Colonic mucosa (tissue), 4 donors: ENCODE measurements at regions not wholly inside any gene's neighbourhood (a gene's known extent, or its start where the extent isn't known, plus 50 kb on each side); places are given as distances from the start of the nearest gene placed in this dataset.

ENCODE experiments used
- DNase-seq: peaks from one replicate; pipeline ENCODE4 v3.0.0-alpha.2; 2020
- H3K27ac ChIP-seq: fragments of 200-600 bp; one replicate; pipeline ENCODE4 v1.8.0; 2021
- H3K27me3 ChIP-seq: fragments of 200-600 bp; one replicate; pipeline ENCODE4 v1.8.0; 2021
- H3K36me3 ChIP-seq: fragments of 200-600 bp; one replicate; pipeline ENCODE4 v1.8.0; 2021
- H3K4me1 ChIP-seq: fragments of 200-600 bp; one replicate; pipeline ENCODE4 v1.8.0; 2021; ENCODE audit warnings: mild to moderate bottlenecking
- H3K4me3 ChIP-seq: fragments of 200-600 bp; one replicate; pipeline ENCODE4 v1.8.0; 2021
- H3K9ac ChIP-seq, 2 donors: one replicate each; pipeline ENCODE4 v1.7.0; 2013; ENCODE audit warnings: control low read depth in 2 of 2, low read depth in 2 of 2, low read length in 2 of 2
- H3K9me3 ChIP-seq: fragments of 200-600 bp; one replicate; pipeline ENCODE4 v1.8.0; 2021
- intact Hi-C: fragments of 100-400 bp; cut with DNase I; formaldehyde crosslinking; loops from one replicate; pipeline ENCODE4 v1.14.1; 2022
- TF ChIP-seq, protein P1 (sequence below): fragments of 200-600 bp; IDR thresholded peaks from one replicate; pipeline ENCODE4 v1.8.0; 2022; ENCODE audit warnings: antibody characterized with exemption, mild to moderate bottlenecking
- donor health status: healthy.
- donor health status: DM: no; HTN: no; CAD: no.
- donor health status: DM: no; HTN: no; CAD: no.

DNA sequence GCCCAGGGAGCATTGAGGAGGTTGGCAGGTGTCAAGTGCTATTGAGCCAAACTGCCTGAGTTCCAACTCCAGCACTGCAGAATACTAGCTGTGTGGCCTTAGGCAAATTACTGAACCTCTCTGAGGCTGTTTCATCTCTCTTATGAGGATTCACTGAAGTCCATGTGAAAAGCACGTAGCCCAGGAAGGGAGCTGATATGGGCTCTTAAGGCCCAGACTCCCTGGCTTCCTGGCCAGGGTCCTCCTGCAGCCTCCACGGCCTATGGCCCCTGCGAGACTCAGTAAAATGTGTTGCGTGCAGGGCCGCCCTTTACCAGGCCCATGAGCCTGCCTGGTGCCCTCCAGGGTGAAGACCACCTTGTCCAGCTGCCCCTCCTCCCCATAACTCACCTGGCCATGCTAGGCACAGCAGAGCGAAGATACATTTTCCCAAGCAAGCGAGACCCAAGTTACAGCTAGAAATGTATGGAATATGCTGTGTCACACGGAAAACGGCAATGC is 133.7 kb upstream of the TNRC6C start:
- Histone ChIP-seq H3K9me3 (no peaks in the 10 kb centered on the region), H3K27ac (no peak overlapping the region), H3K27me3 (no peaks in the 10 kb centered on the region), H3K9ac (no peak overlapping the region), H3K4me3 (no peak overlapping the region), H3K36me3 (no peaks in the 10 kb centered on the region), H3K4me1 (no peaks in the 10 kb centered on the region)
- intact Hi-C loops: no loop called here
- TF ChIP-seq, protein P1, sequence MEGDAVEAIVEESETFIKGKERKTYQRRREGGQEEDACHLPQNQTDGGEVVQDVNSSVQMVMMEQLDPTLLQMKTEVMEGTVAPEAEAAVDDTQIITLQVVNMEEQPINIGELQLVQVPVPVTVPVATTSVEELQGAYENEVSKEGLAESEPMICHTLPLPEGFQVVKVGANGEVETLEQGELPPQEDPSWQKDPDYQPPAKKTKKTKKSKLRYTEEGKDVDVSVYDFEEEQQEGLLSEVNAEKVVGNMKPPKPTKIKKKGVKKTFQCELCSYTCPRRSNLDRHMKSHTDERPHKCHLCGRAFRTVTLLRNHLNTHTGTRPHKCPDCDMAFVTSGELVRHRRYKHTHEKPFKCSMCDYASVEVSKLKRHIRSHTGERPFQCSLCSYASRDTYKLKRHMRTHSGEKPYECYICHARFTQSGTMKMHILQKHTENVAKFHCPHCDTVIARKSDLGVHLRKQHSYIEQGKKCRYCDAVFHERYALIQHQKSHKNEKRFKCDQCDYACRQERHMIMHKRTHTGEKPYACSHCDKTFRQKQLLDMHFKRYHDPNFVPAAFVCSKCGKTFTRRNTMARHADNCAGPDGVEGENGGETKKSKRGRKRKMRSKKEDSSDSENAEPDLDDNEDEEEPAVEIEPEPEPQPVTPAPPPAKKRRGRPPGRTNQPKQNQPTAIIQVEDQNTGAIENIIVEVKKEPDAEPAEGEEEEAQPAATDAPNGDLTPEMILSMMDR: no peak
- DNase-seq: no peak

DNA sequence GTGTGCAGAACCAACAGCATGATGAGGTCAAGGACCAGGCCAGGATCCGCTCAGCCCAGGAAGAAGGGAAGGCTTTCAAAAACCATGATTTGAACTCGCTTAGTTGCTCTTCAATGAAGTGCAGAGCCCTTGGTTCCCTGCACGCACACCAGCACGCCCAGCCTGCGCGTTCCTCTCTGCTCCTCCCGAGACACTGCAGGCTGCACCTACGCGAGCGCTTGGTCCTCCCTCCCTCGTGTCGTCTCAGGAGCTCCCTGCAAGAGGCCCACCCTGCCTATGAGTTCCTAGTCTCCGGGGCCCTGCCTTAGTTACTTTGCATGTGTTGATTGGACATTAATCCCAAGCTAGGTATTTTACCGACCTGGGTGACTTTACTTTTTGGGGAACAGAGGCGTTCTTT is 132.9 kb upstream of the TNRC6C start:
- DNase-seq: no peak
- Histone ChIP-seq H3K4me1 (no peaks in the 10 kb centered on the region), H3K9me3 (no peaks in the 10 kb centered on the region), H3K4me3 (no peak overlapping the region), H3K27ac (no peak overlapping the region), H3K9ac (no peak overlapping the region), H3K27me3 (no peaks in the 10 kb centered on the region), H3K36me3 (no peaks in the 10 kb centered on the region)
- intact Hi-C loops: no loop called here
- TF ChIP-seq, protein P1: no peak

DNA sequence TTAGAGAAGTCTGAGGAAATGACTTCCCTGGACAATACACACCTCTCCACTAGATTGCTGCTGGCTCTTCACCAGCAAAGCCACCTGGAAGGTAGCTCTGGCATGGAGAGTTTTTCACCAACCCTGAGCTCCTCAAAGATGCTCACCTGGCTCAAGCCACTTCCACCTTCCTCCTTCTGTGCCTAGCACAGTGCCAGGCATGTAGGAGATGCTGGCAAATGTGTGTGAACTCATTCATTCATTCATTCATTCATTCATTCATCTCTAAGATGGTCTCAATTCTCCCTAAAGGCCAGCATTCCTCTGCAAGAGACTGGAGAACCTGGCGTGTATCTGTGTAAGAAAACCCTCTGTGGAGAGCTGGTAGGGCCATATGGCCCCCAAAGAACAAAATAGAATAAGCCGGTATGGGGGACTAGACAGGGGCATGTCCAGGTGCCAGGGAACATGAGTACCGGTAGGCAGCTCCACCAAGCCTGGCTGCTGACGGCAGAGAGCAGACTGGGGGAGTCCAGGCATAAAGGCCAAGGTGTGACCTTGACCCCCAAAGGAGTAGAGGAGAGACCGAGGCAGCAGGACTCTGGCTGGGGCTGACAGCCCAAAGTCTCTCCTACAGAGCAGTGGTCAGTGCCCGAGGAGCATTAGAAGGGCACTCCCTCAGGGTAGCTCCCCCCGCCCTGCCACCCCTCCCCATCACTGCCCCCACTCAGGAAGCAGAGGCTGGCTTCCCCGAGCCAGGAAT is 132.2 kb upstream of the TNRC6C start:
- no peak overlapping the region for H3K4me3 ChIP-seq
- no peaks in the 10 kb centered on the region for H3K36me3 ChIP-seq
- H3K9ac ChIP-seq: no peak overlapping the region
- H3K27me3 ChIP-seq: no peaks in the 10 kb centered on the region
- no peaks in the 10 kb centered on the region for H3K4me1 ChIP-seq
- intact Hi-C loops: no loop called here
- TF ChIP-seq, protein P1: no peak
- H3K9me3 ChIP-seq: no peaks in the 10 kb centered on the region
- no peak overlapping the region for H3K27ac ChIP-seq
- no peak for DNase-seq

DNA sequence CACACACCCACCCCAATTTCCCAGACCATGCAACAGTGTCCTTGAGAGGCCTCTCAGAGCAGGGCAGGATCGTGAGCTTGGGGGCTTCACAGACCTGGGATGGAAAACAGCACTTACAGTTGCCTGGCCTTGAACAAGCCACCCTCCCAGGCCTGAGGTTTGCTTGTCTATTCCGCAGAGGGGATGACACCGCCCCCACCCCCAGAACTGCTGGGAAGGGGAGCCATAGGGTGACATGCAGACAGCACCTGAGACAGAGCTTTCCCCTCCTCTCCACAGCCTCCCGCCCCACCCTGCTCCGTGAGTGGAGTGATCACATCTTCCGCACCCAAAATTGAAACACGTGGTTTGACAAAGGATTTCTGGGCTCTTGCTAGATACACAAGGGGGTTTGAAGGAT is 131.5 kb upstream of the TNRC6C start:
- Histone ChIP-seq H3K9ac (no peak overlapping the region), H3K9me3 (no peaks in the 10 kb centered on the region), H3K4me1 (no peaks in the 10 kb centered on the region), H3K4me3 (no peak overlapping the region), H3K27me3 (no peaks in the 10 kb centered on the region), H3K36me3 (no peaks in the 10 kb centered on the region), H3K27ac (no peak overlapping the region)
- TF ChIP-seq, protein P1: no peak
- no peak for DNase-seq
- intact Hi-C loops: no loop called here

DNA sequence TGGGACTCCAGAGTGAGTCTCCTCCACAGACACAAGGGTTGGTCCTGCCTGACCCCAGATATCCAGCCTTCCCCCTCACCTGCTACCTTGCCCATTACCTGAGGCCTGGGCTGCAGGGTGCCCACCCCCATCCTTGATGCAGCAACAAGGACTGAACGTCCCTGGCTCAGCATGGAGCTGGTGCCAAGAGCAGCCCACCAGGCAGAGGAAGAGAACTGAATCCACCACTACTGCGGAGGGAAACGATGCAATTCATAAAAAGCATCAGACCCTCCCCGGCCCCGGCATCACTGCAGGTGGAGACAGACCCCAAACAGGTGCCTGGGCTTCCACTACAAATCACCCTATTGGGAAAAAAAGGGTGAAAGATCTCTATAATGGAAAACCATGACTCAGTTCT is 131.0 kb upstream of the TNRC6C start:
- Histone ChIP-seq H3K4me1 (no peaks in the 10 kb centered on the region), H3K9ac (peak overlapping the region in 1 of 2 donors; percentile 19), H3K4me3 (no peak overlapping the region), H3K27me3 (no peaks in the 10 kb centered on the region), H3K9me3 (no peaks in the 10 kb centered on the region), H3K27ac (no peak overlapping the region), H3K36me3 (no peaks in the 10 kb centered on the region)
- intact Hi-C loops: no loop called here
- TF ChIP-seq, protein P1: no peak
- DNase-seq: no peak
